ENCODE measurements at regions not wholly inside any gene's neighbourhood (a gene's known extent, or its start where the extent isn't known, plus 50 kb on each side); places are given as distances from the start of the nearest gene placed in this dataset.
"Not testable (repeated sequence)": the region's sequence is repeated elsewhere in the genome, so short reads cannot be mapped to it uniquely, and the experiment has no call there.

DNA sequence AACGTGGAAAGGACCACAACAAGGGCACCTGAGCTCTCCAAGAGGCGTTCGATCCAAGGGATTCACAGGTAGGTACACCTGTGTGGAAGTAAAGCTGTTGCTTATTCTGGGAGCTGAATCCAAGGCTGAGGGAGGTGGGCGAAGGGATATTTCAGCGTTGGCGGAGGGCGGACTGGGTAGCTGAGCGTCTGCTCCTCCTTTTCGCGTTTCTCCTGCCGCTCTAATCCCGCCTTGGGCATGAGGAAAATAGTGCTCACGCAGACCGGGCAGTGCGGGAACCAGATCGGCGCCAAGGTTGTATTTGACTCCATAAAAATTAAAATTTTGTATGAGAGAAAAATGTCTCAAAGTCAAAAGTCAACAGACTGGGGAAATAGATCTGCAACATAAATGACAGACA is 3966.2 kb upstream of the OR11H1 start:
- DNase-seq, result not testable (repeated sequence)

DNA sequence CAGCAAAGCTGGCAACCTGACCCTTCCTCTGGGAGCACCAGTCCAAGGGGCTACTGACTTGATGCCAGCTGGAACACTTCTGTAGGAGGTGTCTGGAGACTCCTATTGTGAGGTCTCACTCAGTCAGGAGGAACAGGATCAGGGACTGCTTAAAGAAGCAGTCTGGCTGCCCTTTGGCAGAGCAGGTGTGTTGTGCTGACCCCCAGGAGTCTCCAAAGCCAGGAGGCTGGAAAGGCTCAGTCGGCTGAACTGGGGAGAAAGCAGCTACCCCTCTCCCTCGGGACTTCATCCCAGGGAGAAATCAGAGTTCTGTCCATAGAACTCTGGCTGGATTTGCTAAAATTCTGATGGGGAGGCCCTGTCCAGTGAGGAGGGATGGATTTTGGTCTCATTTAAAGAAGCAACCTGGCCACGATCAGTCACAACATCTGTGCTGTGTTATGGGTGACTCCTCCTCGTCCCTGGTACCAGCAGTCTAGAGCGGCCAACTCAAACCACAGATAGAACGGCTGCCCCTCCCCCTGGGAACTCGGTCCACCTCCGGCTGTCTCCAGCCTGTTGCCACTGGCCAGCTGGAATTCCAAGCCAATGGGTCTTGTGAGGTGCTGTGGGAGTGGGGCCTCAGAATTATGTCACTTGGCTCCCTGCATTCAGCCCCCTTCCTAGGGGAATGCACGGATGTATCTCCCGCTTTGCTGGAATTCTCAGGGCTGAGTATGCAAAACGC is 3959.0 kb upstream of the OR11H1 start:
- not testable (repeated sequence) for DNase-seq

DNA sequence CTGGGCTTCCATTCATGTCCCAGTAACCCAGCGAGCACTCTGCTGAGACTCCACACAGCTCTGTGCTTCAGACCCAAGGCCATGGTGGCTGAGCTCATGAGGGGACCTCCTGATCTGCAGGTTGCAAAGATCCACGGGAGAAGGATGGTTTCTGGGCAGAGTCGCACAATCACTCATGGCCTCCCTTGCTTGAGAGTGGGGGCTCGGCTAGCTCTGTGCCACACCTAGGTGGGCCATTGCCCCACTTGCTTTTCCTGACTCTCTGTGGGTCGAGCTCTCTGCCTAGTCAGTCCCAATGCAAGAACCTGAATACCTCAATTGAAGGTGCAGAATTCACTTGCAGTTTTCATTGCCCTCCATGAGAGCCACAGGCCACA is 3958.4 kb upstream of the OR11H1 start:
- DNase-seq, result not testable (repeated sequence)

DNA sequence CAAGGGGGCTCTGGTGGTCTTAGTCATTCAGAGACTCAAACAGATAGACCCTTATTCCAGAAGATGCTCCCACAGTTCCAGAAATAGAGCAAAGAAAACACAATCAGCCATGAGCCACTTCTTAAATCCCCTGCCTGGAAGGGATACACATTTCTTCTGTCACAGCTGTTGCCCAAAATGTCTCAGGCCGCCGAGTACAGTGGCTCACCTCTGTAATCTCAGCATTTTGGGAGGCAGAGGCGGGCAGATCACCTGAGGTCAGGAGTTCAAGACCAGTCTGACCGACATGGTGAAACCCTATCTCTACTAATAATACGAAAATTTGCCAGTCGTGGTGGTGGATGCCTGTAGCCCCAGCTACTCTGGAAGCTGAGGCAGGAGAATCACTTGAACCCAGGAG is 3954.8 kb upstream of the OR11H1 start:
- not testable (repeated sequence) for DNase-seq

DNA sequence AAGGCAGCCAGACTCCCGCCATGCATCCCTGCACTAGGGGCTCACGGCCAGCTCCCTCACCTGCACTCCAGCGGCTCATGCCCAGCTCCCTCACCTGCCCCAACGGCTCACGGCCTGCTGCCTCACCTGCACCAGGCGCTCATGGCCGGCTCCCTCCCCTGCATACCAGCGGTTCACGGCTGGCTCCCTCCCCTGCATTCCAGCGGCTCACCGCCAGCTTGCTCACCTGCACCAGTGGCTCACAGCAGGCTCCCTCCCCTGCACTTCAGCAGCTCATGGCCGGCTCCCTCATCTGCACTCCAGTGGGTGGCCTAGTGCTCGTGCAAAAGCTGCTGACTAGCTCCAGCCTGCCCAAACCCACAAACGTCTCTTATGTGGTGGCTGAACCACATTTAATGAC is 3953.8 kb upstream of the OR11H1 start:
- DNase-seq, result not testable (repeated sequence)

DNA sequence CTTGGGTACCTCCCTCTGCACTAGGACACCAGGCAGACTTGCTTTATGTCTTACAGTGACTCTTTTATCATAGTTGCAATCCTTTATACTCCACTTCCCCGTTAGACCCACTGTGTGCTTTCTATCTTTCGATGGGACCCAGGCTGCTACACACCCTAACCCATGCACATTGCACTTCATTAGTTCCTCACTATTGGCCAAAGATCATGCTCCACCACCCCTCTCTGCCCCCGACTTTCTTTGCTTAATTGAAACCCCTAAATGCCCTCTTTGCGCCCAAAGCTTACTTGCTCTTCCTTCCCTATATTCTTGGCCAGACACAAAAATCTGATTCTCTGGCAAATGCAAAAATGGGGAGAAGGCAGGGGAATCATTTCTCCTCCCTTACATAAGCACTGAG is 3953.3 kb upstream of the OR11H1 start:
- not testable (repeated sequence) for DNase-seq

DNA sequence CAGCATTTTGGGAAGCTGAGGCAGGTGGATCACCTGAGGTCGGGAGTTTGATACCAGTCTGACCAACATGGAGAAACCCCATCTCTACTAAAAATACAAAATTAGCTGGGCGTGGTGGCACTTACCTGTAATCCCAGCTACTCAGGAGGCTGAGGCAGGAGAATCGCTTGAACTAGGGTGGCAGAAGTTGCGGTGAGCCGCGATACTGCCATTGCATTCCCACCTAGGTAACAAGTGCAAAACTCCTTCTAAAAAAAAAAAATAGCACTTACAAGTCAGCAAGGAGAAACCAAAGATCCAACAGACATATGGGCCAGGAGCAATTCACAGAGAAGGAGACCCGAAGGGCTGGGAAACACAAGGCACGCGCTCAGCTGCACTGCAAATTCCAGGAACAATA is 3951.3 kb upstream of the OR11H1 start:
- DNase-seq, result not testable (repeated sequence)

DNA sequence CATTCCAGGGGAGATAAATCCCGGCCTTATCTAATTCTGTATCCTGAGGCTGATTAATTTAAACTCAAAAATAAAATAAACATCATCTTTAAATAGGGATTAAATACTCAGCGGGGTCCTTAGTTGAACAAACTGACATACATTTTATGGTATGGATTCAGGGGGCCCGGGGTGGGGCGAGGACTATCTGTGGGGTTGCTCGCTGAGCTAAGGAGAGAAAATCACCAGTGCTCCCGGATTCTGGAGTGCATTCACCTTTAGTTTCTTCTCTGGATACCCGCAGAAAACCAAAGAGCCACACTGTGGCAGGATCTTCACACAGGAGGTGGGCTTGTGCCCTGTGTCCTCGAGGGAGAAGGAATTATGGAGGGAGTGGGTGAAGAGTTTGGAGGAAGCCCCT is 3949.9 kb upstream of the OR11H1 start:
- DNase-seq, result not testable (repeated sequence)

DNA sequence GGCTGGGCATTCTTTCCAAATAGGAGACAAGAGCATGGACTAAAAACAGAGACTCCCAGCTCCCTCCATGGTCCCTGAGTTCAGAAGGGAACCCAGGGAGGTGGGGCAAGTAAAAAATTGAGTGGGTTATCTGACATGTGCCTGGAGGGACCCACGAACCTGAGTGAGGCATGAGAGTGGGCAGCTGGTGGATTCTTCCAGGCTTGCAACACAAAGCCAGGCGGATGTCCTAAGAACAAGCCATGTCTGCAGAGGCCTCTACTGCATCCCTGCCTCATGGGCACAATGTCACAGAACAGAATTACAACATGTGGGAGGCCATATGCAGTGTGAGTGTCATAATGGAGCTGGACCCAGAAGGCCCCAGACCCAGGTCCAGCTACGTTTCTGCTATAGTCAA is 3949.4 kb upstream of the OR11H1 start:
- not testable (repeated sequence) for DNase-seq

DNA sequence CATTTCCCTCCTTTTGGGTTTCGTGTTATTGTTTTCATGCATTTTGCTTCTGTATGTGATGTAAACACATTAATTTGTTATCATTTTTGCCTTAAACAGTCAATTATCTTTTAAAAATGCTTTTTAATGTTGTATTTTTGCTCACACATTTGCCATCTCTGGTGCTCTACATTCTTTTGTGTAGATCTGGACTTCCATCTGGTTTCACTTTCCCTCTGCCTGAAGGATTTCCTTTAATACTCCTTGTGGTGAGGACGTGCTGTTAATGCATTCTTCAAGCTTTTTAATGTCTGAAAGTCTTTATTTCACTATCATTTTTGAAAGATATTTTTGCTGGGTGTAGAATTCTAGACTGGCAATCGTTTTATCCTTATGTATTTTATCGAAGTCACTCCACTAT is 3945.9 kb upstream of the OR11H1 start:
- not testable (repeated sequence) for DNase-seq

DNA sequence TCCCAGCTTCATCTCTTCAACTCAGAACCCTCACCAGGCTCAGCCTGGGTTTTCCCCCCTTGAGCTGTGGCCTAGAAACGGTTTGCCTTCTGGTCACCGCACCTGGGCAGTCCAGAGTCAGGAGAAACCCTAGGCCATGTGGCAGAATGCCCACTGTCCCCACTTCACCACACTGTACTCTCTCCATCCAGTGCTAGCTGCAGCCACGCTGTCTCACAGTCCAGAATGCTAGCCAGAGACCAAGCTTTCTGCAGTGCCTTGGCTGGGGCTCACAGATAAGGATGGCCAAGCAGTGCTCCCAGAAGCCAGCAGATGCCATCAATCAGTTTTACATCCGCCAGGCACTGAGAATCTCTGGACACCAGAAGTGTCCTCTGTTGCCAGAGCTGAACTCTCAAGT is 3943.8 kb upstream of the OR11H1 start:
- not testable (repeated sequence) for DNase-seq

DNA sequence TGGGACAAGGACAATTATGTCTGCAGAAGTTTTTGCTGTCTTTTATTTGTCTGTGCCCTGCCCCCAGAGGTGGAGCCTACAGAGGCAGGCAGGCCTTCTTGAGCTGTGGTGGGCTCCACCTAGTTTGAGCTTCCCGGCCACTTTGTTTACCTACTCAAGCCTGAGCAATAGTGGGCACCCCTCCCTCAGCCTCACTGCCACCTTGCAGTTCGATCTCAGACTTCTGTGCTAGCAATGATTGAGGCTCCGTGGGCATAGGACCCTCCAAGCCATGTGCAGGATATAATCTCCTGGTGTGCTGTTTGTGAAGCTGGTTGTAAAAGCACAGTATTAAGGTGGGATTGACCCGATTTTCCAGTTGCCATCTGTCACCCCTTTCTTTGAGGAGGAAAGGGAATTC is 3933.4 kb upstream of the OR11H1 start:
- not testable (repeated sequence) for DNase-seq

DNA sequence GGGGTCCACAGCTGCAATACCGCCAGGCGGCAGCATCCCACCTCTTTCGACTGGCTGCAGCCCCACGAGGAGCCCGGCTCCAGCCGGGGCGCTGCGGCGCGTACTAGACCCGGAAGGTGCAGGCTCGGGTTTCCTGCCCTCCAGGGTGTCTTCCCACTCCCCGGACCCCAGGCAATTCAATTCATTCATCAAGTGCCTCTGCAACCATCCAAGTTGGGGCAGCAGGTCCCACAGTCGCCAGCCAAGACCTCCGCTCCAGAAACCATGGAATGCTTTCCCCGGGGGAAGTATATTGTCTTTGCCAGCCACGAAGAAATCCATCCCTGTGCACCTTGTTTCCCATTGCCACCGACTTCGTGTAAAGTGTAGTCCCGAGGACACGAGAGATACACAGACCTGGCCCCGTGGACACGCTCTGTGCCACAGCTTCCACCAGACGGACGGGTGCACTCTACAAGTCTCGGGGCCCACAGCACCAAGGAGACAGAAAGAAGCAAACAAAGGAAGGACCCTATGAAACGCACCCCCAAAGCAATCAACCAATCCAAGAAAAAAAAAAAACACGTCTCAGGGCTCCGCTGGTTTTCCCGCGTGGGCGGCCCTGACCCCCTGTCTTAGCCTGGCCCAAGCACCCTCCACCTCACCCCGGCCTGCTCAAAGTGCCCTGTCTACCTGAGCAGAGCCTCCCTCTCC is 3930.2 kb upstream of the OR11H1 start:
- peak; percentile 40 for DNase-seq

DNA sequence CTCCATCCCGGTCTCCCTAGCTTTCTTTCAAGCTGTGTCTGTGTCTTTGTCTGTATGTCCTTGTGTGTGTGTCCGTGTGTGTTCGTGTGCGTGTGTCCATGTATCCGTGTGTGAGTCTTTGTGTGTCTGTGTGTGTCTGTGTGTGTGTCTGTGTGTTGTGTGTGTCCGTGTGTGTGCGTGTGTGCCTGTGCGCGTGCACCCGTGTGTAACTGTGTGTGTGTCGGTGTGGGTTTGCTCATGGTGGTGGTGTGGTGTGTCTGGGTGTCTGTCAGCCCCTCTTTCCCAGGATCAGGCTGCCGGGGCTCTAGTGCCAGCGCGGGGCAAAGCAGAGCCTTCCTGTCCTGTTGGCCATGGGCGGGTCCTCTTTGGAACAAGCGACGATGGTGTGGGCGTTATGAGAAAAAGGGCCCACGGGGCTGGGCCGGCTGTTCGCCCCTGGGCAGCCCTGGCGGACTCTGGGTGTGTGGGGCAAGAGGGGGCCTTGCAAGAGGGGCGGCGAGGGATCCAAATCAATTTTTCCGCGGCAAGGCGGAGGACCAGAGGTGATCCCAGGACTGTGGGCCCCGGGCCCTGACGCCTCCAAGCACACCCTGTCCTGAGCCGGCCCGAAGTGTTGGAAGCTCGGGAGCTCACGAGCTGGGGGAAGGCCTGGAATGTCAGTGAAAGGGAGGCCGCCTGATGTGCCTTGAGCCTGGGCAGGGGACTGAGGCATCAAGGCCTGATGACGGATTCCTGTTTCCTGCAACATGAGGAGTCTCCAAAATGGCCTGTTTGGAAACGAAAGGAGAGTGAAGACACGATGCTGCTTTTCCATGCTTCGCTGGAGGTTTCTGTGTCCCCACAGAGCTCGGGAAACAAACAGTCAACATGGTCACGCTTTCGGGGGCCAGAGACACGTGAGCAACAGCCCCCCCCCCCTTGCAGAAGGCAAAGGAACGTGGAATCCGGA is 3929.2 kb upstream of the OR11H1 start:
- peak; percentile 40 for DNase-seq

DNA sequence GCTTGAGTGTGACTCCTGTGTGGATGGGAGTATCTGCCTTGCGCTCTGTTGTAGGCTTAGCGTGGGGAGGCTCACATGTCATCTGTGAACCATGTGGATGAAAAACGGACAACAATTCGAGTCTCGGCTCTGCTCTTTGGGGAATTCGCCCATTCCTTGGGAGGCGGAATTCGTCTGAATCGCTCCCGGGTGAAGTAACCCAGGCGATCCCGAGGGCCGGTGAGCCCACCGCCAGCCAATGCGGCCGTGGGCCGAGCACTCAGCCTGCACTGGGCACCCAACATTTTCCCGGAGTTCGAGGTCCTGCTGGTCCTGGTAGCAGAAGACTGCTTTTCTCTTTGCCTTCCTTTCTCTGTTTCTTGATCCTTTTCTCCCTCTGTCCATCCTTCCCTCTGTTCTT is 3928.5 kb upstream of the OR11H1 start:
- DNase-seq, result peak; percentile 16

DNA sequence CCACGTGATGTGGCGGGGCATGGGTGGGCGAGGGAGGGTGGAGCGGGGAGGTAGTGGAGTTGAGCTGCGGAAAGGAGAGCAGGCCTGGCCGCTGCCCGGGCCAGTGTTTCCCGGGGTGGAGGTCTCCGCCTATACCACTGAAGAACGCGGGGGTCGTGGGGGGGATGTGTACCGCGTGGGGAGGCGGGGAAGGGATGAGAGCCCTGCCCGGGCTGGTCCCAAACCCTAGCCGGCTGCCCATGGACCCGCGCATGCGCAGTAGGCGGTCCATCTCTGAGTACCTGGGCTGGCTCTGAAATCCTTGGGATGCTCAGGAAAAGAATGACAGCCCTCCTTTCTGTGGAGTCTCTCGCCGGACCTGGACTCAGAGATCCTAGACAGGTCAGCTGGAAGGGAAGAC is 3927.8 kb upstream of the OR11H1 start:
- peak; percentile 44 for DNase-seq

DNA sequence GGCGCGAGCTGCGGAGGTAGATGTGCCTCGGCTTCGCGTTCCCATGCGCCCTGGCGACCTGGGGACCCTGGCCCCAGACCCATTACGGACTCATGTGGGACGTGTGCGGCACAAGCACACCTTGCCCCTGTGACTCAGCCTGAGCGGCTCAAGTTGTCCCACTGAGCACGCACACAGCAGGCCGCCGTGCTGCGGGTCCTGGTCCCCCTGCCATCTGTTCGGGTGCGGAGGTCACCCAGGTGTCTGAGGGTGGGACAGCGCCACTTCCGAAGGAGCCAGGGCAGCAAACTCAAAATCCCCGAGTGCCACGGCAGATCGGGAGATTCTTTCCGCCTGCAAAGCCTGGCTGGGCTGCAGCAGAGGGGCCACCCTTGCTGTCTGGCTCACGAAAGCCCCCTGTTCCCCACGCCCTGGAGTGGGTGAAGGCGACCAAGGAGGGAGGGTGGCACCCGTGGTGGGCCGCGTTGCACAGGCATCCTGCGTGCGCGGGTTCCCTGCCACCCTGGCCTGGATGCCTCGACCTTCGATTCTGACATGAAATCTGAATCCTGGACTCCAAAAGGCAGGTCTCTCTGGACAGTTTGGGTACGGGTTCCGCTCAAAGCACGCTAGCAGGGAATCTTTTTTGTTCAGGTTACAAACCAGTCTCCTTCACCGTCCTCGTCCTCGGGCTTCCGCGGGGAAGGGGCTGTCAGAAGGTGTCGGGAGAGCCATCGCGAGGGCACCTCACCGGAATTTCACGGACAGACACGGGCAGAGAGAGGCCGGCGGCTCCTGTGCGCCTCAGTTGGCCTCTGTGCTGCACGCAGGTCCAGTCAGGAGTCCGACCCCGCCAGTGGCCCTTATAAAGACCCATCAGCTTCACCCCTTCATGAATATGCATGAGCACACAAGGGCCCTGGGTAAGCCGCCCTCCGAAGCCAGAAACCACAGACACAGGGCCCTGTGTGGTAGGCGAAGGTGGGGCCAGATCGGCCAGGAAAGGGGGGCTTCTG is 3926.8 kb upstream of the OR11H1 start:
- peak; percentile 43 for DNase-seq

DNA sequence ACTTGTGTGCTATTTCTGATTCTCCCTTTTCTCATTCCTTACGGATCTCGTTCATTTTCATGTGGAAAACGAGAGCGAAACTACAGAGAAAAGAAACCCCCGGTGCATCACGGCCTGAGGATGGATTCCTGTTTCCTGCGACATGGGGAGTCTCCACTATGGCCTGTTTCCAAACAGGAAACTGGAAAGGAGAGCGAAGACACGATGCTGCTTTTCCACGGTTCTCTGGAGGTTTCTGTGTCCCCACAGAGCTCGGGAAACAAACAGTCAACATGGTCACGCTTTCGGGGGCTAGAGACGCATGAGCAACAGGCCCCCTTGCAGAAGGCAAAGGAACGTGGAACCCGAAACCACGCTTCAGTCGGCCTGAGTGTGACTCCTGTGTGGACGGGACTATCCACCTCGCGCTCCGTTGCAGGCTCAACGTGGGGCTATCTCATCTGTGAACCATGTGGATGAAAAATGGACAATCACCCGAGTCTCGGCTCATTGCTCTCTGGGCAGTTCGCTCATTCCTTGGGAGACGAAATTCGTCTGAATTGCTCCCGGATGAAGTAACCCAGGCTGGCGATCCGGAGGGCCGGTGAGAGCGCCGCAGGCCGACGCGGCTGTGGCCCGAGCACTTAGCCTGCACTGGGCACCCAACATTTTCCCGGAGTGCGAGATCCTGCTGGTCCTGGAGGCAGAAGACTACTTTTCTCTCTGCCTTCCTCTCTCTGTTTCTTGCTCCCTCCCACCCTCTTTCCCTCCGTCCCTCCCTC is 3923.2 kb upstream of the OR11H1 start:
- DNase-seq, result not testable (repeated sequence)

DNA sequence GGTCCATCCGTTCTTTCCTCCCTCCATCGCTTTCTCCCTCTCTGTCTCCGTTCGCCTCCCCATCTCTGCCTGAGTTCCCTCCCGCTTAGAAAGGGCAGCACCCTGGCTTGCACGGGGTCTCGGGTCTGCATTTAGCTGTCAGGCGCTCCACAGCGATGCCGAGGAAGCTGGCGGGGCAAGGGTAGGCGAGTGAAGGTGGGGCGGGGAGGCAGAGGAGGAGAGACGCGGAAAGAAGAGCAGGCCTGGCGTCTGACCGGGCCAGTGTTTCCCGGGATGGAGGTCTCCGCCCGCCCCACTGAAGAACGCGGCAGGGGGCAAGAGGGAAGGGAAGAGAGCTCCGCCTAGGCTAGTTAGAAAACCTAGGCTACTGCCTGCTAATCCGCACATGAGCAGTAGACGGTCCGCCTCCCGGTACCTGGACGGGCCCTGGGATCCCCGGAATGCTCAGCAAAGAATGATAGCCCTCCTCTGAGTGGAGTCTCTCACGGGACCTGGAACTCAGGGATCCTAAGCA is 3922.5 kb upstream of the OR11H1 start:
- DNase-seq, result no peak

DNA sequence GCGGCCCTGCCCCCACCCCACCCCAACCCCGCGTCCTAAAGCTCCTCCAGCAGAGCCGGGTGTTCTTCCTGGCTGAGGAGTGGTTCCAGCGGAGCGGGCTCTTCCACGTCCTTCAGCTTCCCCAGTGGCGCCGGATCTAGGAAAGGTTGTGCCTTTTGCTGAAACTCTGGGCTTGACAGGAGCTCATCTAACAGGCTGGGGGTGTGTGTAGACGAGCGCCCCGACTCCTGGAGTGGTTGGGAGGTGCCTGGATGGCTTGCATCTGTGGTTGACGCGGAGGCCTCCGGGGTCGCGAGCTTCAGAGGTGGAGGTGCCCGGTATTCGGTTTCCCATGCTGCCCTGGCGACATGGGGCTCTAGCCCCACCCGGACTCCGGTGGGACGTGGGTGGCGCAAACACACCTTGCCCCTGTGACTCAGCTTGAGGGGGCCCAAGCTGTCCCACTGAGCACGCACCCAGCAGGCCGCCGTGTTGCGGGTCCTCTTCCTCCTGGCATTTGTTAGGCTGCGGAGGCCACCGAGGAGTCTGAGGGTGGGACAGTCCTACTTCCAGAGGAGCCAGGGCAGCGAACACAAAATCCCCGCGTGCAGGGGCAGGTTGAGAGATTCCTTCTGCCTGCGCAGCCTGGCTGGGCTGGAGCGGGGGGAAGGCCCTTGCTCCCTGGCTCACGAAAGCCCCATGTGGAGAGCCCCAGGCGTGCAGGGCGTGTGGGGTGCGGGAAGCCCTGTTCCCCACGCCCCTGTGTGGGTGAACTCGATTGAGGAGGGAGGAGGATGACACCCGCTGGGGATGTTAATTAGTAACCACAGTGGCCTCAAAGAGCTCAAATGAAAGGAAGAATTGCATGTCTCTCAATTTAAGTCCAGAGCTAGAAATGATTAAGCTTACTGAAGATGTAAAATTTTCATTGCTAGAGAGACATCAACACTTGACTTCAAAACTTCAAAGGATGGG is 3921.7 kb upstream of the OR11H1 start:
- not testable (repeated sequence) for DNase-seq
